ENCODE measurements at regions not wholly inside any gene's neighbourhood (a gene's known extent, or its start where the extent isn't known, plus 50 kb on each side); places are given as distances from the start of the nearest gene placed in this dataset.

DNA sequence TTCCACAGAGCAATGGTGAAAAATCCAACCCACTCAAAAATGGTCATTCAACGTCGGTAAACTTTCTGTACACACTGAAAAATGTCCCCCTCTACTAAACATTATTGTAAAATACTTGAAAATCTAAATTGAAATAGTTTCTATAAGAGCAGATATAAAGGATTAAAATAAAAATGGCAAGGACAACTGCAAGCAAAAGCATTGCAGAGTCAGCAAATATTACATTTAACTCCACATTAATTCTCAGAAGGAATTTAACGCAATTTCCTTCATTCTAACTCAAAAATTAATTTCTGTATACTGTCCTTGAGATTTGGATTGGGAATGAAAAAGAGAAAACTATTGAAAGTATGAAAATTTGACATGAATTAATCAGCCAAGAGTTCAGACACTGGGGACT lies 64.4 kb upstream of the SSBP2 start:
- H3K4me1 Mint-ChIP-seq: 0 out of 3 replicates have a peak, but pooled peaks cover 2% of the 10 kb centered on the region
- no peak overlapping the region for H2AFZ ChIP-seq
- no peaks in the 10 kb centered on the region for H3K27me3 Mint-ChIP-seq (ENCODE audit: insufficient read depth, low read depth, poor library complexity)
- DNase-seq (ENCODE audit: low spot score) (no peak), ATAC-seq (no peak)
- H3K4me2 ChIP-seq: no peak overlapping the region
- H3K27ac ChIP-seq (ENCODE audit: low read depth): no peak overlapping the region
- no peak overlapping the region for H3K27ac Mint-ChIP-seq
- H3K9me3 Mint-ChIP-seq: no peaks in the 10 kb centered on the region
- no peaks in the 10 kb centered on the region for H3K27me3 ChIP-seq (ENCODE audit: insufficient read depth)
- no peak overlapping the region for H3K4me3 ChIP-seq
- H3K36me3 ChIP-seq (ENCODE audit: insufficient read depth): no peaks in the 10 kb centered on the region
- TF ChIP-seq CREB1 (CRISPR knock-in tag; IDR thresholded peaks at IDR 0.05; ENCODE audit: low read depth) (no peak), EZH2 (IDR thresholded peaks at IDR 0.05; ENCODE audit: low read depth, unreplicated experiment) (no peak), ZNF331 (CRISPR knock-in tag; IDR thresholded peaks at IDR 0.05; ENCODE audit: low read depth) (no peak), STAT1 (IDR thresholded peaks at IDR 0.05; ENCODE audit: unreplicated experiment) (no peak), POLR2AphosphoS5 (IDR thresholded peaks at IDR 0.05; ENCODE audit: low read depth) (no peak), EZH2phosphoT487 (IDR thresholded peaks at IDR 0.05; ENCODE audit: unreplicated experiment) (no peak), JUNB (IDR thresholded peaks at IDR 0.05; ENCODE audit: unreplicated experiment) (no peak), ZNF114 (CRISPR knock-in tag; IDR thresholded peaks at IDR 0.05) (no peak), NANOG (IDR thresholded peaks at IDR 0.05; ENCODE audit: borderline replicate concordance) (no peak)
- TF ChIP-seq, protein P1, sequence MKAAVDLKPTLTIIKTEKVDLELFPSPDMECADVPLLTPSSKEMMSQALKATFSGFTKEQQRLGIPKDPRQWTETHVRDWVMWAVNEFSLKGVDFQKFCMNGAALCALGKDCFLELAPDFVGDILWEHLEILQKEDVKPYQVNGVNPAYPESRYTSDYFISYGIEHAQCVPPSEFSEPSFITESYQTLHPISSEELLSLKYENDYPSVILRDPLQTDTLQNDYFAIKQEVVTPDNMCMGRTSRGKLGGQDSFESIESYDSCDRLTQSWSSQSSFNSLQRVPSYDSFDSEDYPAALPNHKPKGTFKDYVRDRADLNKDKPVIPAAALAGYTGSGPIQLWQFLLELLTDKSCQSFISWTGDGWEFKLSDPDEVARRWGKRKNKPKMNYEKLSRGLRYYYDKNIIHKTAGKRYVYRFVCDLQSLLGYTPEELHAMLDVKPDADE (IDR thresholded peaks at IDR 0.05): no peak
- TF ChIP-seq, protein P2, sequence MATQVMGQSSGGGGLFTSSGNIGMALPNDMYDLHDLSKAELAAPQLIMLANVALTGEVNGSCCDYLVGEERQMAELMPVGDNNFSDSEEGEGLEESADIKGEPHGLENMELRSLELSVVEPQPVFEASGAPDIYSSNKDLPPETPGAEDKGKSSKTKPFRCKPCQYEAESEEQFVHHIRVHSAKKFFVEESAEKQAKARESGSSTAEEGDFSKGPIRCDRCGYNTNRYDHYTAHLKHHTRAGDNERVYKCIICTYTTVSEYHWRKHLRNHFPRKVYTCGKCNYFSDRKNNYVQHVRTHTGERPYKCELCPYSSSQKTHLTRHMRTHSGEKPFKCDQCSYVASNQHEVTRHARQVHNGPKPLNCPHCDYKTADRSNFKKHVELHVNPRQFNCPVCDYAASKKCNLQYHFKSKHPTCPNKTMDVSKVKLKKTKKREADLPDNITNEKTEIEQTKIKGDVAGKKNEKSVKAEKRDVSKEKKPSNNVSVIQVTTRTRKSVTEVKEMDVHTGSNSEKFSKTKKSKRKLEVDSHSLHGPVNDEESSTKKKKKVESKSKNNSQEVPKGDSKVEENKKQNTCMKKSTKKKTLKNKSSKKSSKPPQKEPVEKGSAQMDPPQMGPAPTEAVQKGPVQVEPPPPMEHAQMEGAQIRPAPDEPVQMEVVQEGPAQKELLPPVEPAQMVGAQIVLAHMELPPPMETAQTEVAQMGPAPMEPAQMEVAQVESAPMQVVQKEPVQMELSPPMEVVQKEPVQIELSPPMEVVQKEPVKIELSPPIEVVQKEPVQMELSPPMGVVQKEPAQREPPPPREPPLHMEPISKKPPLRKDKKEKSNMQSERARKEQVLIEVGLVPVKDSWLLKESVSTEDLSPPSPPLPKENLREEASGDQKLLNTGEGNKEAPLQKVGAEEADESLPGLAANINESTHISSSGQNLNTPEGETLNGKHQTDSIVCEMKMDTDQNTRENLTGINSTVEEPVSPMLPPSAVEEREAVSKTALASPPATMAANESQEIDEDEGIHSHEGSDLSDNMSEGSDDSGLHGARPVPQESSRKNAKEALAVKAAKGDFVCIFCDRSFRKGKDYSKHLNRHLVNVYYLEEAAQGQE (IDR thresholded peaks at IDR 0.05; ENCODE audit: unreplicated experiment): no peak
- TF ChIP-seq, protein P3, sequence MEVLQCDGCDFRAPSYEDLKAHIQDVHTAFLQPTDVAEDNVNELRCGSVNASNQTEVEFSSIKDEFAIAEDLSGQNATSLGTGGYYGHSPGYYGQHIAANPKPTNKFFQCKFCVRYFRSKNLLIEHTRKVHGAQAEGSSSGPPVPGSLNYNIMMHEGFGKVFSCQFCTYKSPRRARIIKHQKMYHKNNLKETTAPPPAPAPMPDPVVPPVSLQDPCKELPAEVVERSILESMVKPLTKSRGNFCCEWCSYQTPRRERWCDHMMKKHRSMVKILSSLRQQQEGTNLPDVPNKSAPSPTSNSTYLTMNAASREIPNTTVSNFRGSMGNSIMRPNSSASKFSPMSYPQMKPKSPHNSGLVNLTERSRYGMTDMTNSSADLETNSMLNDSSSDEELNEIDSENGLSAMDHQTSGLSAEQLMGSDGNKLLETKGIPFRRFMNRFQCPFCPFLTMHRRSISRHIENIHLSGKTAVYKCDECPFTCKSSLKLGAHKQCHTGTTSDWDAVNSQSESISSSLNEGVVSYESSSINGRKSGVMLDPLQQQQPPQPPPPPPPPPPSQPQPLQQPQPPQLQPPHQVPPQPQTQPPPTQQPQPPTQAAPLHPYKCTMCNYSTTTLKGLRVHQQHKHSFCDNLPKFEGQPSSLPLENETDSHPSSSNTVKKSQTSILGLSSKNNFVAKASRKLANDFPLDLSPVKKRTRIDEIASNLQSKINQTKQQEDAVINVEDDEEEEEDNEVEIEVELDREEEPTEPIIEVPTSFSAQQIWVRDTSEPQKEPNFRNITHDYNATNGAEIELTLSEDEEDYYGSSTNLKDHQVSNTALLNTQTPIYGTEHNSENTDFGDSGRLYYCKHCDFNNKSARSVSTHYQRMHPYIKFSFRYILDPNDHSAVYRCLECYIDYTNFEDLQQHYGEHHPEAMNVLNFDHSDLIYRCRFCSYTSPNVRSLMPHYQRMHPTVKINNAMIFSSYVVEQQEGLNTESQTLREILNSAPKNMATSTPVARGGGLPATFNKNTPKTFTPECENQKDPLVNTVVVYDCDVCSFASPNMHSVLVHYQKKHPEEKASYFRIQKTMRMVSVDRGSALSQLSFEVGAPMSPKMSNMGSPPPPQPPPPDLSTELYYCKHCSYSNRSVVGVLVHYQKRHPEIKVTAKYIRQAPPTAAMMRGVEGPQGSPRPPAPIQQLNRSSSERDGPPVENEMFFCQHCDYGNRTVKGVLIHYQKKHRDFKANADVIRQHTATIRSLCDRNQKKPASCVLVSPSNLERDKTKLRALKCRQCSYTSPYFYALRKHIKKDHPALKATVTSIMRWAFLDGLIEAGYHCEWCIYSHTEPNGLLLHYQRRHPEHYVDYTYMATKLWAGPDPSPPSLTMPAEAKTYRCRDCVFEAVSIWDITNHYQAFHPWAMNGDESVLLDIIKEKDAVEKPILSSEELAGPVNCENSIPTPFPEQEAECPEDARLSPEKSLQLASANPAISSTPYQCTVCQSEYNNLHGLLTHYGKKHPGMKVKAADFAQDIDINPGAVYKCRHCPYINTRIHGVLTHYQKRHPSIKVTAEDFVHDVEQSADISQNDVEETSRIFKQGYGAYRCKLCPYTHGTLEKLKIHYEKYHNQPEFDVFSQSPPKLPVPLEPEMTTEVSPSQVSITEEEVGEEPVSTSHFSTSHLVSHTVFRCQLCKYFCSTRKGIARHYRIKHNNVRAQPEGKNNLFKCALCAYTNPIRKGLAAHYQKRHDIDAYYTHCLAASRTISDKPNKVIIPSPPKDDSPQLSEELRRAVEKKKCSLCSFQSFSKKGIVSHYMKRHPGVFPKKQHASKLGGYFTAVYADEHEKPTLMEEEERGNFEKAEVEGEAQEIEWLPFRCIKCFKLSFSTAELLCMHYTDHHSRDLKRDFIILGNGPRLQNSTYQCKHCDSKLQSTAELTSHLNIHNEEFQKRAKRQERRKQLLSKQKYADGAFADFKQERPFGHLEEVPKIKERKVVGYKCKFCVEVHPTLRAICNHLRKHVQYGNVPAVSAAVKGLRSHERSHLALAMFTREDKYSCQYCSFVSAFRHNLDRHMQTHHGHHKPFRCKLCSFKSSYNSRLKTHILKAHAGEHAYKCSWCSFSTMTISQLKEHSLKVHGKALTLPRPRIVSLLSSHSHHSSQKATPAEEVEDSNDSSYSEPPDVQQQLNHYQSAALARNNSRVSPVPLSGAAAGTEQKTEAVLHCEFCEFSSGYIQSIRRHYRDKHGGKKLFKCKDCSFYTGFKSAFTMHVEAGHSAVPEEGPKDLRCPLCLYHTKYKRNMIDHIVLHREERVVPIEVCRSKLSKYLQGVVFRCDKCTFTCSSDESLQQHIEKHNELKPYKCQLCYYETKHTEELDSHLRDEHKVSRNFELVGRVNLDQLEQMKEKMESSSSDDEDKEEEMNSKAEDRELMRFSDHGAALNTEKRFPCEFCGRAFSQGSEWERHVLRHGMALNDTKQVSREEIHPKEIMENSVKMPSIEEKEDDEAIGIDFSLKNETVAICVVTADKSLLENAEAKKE (CRISPR knock-in tag; IDR thresholded peaks at IDR 0.05): no peak
- TF ChIP-seq, protein P4, sequence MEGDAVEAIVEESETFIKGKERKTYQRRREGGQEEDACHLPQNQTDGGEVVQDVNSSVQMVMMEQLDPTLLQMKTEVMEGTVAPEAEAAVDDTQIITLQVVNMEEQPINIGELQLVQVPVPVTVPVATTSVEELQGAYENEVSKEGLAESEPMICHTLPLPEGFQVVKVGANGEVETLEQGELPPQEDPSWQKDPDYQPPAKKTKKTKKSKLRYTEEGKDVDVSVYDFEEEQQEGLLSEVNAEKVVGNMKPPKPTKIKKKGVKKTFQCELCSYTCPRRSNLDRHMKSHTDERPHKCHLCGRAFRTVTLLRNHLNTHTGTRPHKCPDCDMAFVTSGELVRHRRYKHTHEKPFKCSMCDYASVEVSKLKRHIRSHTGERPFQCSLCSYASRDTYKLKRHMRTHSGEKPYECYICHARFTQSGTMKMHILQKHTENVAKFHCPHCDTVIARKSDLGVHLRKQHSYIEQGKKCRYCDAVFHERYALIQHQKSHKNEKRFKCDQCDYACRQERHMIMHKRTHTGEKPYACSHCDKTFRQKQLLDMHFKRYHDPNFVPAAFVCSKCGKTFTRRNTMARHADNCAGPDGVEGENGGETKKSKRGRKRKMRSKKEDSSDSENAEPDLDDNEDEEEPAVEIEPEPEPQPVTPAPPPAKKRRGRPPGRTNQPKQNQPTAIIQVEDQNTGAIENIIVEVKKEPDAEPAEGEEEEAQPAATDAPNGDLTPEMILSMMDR (conservative IDR thresholded peaks at IDR 0.05; ENCODE audit: low read depth in 2 of 2): no peak
- H3F3A ChIP-seq (replicated peaks; ENCODE audit: low read depth): no peaks in the 10 kb centered on the region
- no peaks in the 10 kb centered on the region for H3K9me2 ChIP-seq (ENCODE audit: insufficient read depth)
- no peaks in the 10 kb centered on the region for H3K79me2 ChIP-seq (replicated peaks; ENCODE audit: insufficient read depth)
- H3K36me3 Mint-ChIP-seq (ENCODE audit: low read depth): no peaks in the 10 kb centered on the region
- no peaks in the 10 kb centered on the region for H3K4me1 ChIP-seq (ENCODE audit: insufficient read depth)
- no peaks in the 10 kb centered on the region for H4K20me1 ChIP-seq (replicated peaks; ENCODE audit: insufficient read depth)
- no peak overlapping the region for H3K4me3 Mint-ChIP-seq

Measured in GM23338 (cell line).